ENCODE measurements at regions not wholly inside any gene's neighbourhood (a gene's known extent, or its start where the extent isn't known, plus 50 kb on each side); places are given as distances from the start of the nearest gene placed in this dataset.

- CTCF ChIA-PET = no interaction called here
- DNase-seq = no peak
- no TSS peak for BruUV-seq (replicated peaks)
- Mint-ChIP-seq H3K4me1 (ENCODE audit: low read depth, unreplicated experiment) (no peaks in the 10 kb centered on the region), H3K27me3 (ENCODE audit: unreplicated experiment) (no peaks in the 10 kb centered on the region), H3K4me3 (ENCODE audit: low read depth, unreplicated experiment) (no peak overlapping the region), H3K9me3 (ENCODE audit: low read depth, unreplicated experiment) (peaks cover 8% of the 10 kb centered on the region), H3K36me3 (ENCODE audit: insufficient read depth, unreplicated experiment) (no peaks in the 10 kb centered on the region), H3K27ac (ENCODE audit: unreplicated experiment) (no peak overlapping the region)
- TF ChIP-seq CTCF (IDR thresholded peaks at IDR 0.05; ENCODE audit: unreplicated experiment) = no peak
- intact Hi-C loops (cut with micrococcal nuclease; ENCODE audit: unreplicated experiment) = no loop called here
Observed at GRCh38 chr10:130931256-130931655, 380.3 kb downstream of the TCERG1L start.

DNA sequence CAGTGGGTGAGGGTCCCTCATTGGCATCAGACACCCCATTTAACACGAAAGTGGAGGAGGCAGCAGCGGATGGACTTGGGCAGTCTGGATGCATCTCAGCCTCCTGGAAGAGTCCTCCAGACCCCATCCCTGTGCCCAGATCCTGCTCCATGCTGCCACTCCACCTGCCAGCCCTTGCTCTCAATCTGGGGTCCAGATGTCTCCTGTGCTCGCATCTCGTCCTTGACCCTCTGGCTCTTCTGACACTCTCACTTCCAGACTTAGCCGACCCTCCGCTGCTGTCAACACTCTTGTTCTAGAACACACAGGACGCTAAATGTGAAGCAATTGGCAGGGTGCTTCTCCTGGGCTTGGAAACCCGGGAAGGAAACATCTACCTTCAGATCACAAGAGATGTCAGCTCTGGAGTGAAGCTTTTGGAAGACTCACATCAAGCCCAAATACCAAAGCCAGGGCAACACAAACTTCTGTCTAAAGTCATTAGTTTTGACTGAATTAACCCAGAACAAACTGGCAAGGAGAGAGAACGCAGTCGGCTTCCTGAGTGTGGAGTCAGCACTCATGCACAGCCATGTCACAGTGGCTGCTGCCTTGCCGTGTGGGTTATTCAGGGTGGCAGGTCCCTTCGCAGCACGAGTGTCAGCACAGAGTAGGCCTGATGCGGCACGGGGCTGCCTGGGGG lies 379.1 kb downstream of the TCERG1L start:
- no peak overlapping the region for H3K27ac Mint-ChIP-seq (ENCODE audit: unreplicated experiment)
- intact Hi-C loops (cut with micrococcal nuclease; ENCODE audit: unreplicated experiment) = no loop called here
- DNase-seq = no peak
- H3K4me1 Mint-ChIP-seq (ENCODE audit: low read depth, unreplicated experiment) = no peaks in the 10 kb centered on the region
- no peak overlapping the region for H3K4me3 Mint-ChIP-seq (ENCODE audit: low read depth, unreplicated experiment)
- no peaks in the 10 kb centered on the region for H3K27me3 Mint-ChIP-seq (ENCODE audit: unreplicated experiment)
- H3K36me3 Mint-ChIP-seq (ENCODE audit: insufficient read depth, unreplicated experiment) = no peaks in the 10 kb centered on the region
- no peak for TF ChIP-seq CTCF (IDR thresholded peaks at IDR 0.05; ENCODE audit: unreplicated experiment)
- BruUV-seq (replicated peaks) = no TSS peak
- H3K9me3 Mint-ChIP-seq (ENCODE audit: low read depth, unreplicated experiment) = peaks cover 8% of the 10 kb centered on the region
- CTCF ChIA-PET = no interaction called here

DNA sequence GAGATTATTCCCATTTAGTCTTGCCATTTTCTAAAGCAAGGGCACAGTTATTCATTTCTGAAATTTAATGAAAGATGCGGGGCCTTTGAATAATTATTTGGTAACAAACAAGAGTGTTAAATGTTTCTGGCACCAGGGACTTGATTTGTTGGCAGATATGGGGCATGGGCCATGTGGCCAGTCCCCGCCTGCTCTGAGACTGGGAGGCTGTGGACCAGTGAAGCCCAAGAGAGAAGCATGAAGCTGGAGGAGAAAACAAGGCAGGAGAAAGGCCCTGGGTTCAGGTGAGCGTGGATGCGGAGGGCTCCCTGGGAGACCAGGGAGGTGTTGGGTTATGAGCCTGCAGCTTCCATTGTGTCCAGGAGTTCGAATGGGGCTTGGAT lies 378.5 kb downstream of the TCERG1L start:
- no peak overlapping the region for H3K27ac Mint-ChIP-seq (ENCODE audit: unreplicated experiment)
- intact Hi-C loops (cut with micrococcal nuclease; ENCODE audit: unreplicated experiment) = no loop called here
- H3K4me3 Mint-ChIP-seq (ENCODE audit: low read depth, unreplicated experiment) = no peak overlapping the region
- H3K4me1 Mint-ChIP-seq (ENCODE audit: low read depth, unreplicated experiment) = no peaks in the 10 kb centered on the region
- DNase-seq = no peak
- H3K27me3 Mint-ChIP-seq (ENCODE audit: unreplicated experiment) = no peaks in the 10 kb centered on the region
- no peak for TF ChIP-seq CTCF (IDR thresholded peaks at IDR 0.05; ENCODE audit: unreplicated experiment)
- H3K9me3 Mint-ChIP-seq (ENCODE audit: low read depth, unreplicated experiment) = peaks cover 9% of the 10 kb centered on the region
- no TSS peak for BruUV-seq (replicated peaks)
- H3K36me3 Mint-ChIP-seq (ENCODE audit: insufficient read depth, unreplicated experiment) = no peaks in the 10 kb centered on the region
- CTCF ChIA-PET = no interaction called here

GRCh38 chr10:130934293-130935127 lies 377.0 kb downstream of the TCERG1L start:
- DNase-seq = no peak
- H3K9me3 Mint-ChIP-seq (ENCODE audit: low read depth, unreplicated experiment) = peaks cover 14% of the 10 kb centered on the region
- no peaks in the 10 kb centered on the region for H3K4me1 Mint-ChIP-seq (ENCODE audit: low read depth, unreplicated experiment)
- CTCF ChIA-PET = no interaction called here
- no peaks in the 10 kb centered on the region for H3K27me3 Mint-ChIP-seq (ENCODE audit: unreplicated experiment)
- intact Hi-C loops (cut with micrococcal nuclease; ENCODE audit: unreplicated experiment) = no loop called here
- H3K36me3 Mint-ChIP-seq (ENCODE audit: insufficient read depth, unreplicated experiment) = no peaks in the 10 kb centered on the region
- TF ChIP-seq CTCF (IDR thresholded peaks at IDR 0.05; ENCODE audit: unreplicated experiment) = no peak
- H3K27ac Mint-ChIP-seq (ENCODE audit: unreplicated experiment) = no peak overlapping the region
- H3K4me3 Mint-ChIP-seq (ENCODE audit: low read depth, unreplicated experiment) = no peak overlapping the region
- BruUV-seq (replicated peaks) = no TSS peak
